GM18505 (cell line): ENCODE measurements at regions not wholly inside any gene's neighbourhood (a gene's known extent, or its start where the extent isn't known, plus 50 kb on each side); places are given as distances from the start of the nearest gene placed in this dataset.

Experiments used
- ATAC-seq: cut with Tn5 transposase; IDR thresholded peaks from one replicate; pipeline ENCODE4 v1.9.1; 2021; ENCODE audit not compliant: unreplicated experiment
- POLR2A ChIP-seq: IDR thresholded peaks from 4 replicates; pipeline ENCODE4 v1.6.1; 2011; ENCODE audit warnings: borderline replicate concordance; ENCODE audit not compliant: insufficient read depth, insufficient read length; ENCODE audit errors: extremely low read depth

- no peak for ATAC-seq
- TF ChIP-seq POLR2A, result no peak
Observed at GRCh38 chr16:63096857-63097256, 1060.6 kb upstream of the CDH8 start.

GRCh38 chr16:63092736-63093135 is 1056.5 kb upstream of the CDH8 start:
- no peak for TF ChIP-seq POLR2A
- ATAC-seq, result no peak

GRCh38 chr16:63082101-63082500 is 1045.9 kb upstream of the CDH8 start:
- no peak for ATAC-seq
- TF ChIP-seq POLR2A, result no peak

- TF ChIP-seq POLR2A, result no peak
- no peak for ATAC-seq
Observed at GRCh38 chr16:63080746-63081145, 1044.5 kb upstream of the CDH8 start.

- no peak for TF ChIP-seq POLR2A
- ATAC-seq, result no peak
Observed at GRCh38 chr16:63069047-63069446, 1032.8 kb upstream of the CDH8 start.

GRCh38 chr16:63067141-63067540 is 1030.9 kb upstream of the CDH8 start:
- no peak for TF ChIP-seq POLR2A
- no peak for ATAC-seq

- no peak for ATAC-seq
- no peak for TF ChIP-seq POLR2A
Observed at GRCh38 chr16:63066552-63066951, 1030.3 kb upstream of the CDH8 start.

GRCh38 chr16:63061319-63061718 is 1025.1 kb upstream of the CDH8 start:
- no peak for TF ChIP-seq POLR2A
- ATAC-seq, result no peak

GRCh38 chr16:63059676-63060075 is 1023.4 kb upstream of the CDH8 start:
- ATAC-seq, result no peak
- TF ChIP-seq POLR2A, result no peak

GRCh38 chr16:63057341-63057740 is 1021.1 kb upstream of the CDH8 start:
- no peak for TF ChIP-seq POLR2A
- no peak for ATAC-seq

GRCh38 chr16:63050391-63050790 is 1014.2 kb upstream of the CDH8 start:
- ATAC-seq, result no peak
- no peak for TF ChIP-seq POLR2A

- TF ChIP-seq POLR2A, result no peak
- ATAC-seq, result no peak
Observed at GRCh38 chr16:63038397-63039106, 1002.3 kb upstream of the CDH8 start.

GRCh38 chr16:63037761-63038396 is 1001.6 kb upstream of the CDH8 start:
- no peak for TF ChIP-seq POLR2A
- no peak for ATAC-seq

GRCh38 chr16:63018581-63019223 is 982.5 kb upstream of the CDH8 start:
- ATAC-seq, result no peak
- no peak for TF ChIP-seq POLR2A
